ENCODE measurements at regions not wholly inside any gene's neighbourhood (a gene's known extent, or its start where the extent isn't known, plus 50 kb on each side); places are given as distances from the start of the nearest gene placed in this dataset.

DNA sequence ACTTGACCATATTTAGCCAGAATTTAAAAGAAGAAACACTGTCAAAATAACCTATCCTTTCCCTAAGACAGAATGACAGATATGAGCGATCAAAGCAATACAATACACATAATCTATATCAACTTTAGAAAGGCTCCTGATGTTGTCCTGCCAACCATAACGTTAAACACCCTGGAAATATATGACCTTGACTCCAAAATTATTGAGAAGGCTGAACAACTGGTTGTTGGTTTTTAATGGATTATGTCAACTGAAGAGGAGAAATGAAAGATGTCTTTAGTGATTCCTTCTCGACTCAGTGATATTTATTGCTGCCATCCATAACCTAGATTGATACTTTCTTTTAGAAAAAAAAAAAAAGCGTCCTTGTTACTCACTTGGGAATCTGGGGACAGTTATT lies 957.2 kb downstream of the SLITRK1 start:
- no peaks in the 10 kb centered on the region for H4K20me1 ChIP-seq (ENCODE audit: control insufficient read depth, insufficient read depth)
- no peaks in the 10 kb centered on the region for H3K27me3 ChIP-seq (replicated peaks in 1 of 2; ENCODE audit: control insufficient read depth in 2 of 2, insufficient read depth in 2 of 2, low read length in 1 of 2)
- no peak for ATAC-seq
- no peaks in the 10 kb centered on the region for H3K9me3 ChIP-seq (replicated peaks; ENCODE audit: control insufficient read depth, insufficient read depth, low read length)
- no peak overlapping the region for H3K27ac ChIP-seq (ENCODE audit: control insufficient read depth, insufficient read depth)
- CTCF ChIA-PET: no interaction called here
- H3K4me2 ChIP-seq (ENCODE audit: control insufficient read depth, insufficient read depth): no peak overlapping the region
- DNase-seq (ENCODE audit: low read depth, low spot score): no peak
- intact Hi-C loops (cut with micrococcal nuclease; ENCODE audit: unreplicated experiment) (no loop called here), in situ Hi-C loops (cut with MboI) (no loop called here)
- SMC1A ChIA-PET (ENCODE audit: uncharacterized antibody, unreplicated experiment): no interaction called here
- no peaks in the 10 kb centered on the region for H3K79me2 ChIP-seq (ENCODE audit: control insufficient read depth, insufficient read depth, low read length)
- no TSS peak for BruUV-seq (replicated peaks)
- no peak overlapping the region for H3K9ac ChIP-seq (ENCODE audit: control insufficient read depth, insufficient read depth, low read length)
- no peak overlapping the region for H3K4me3 ChIP-seq
- H3K4me1 ChIP-seq (ENCODE audit: control insufficient read depth, insufficient read depth, low read length): no peaks in the 10 kb centered on the region
- TF ChIP-seq POLR2AphosphoS2 (IDR thresholded peaks at IDR 0.05; ENCODE audit: low read depth, low read length) (no peak), SIN3A (IDR thresholded peaks at IDR 0.05; ENCODE audit: low read depth, low read length) (no peak), SRF (IDR thresholded peaks at IDR 0.05; ENCODE audit: low read depth in 2 of 2, low read length in 2 of 2) (no peak), LARP7 (IDR thresholded peaks at IDR 0.05) (no peak), EP300 (IDR thresholded peaks at IDR 0.05; ENCODE audit: borderline replicate concordance in 1 of 2, control insufficient read depth in 1 of 2, low read depth in 2 of 2, low read length in 2 of 2) (no peak), SREBF1 (IDR thresholded peaks at IDR 0.05; ENCODE audit: low read length) (no peak), TCF7 (IDR thresholded peaks at IDR 0.05; ENCODE audit: borderline replicate concordance) (no peak), HDAC2 (IDR thresholded peaks at IDR 0.05) (no peak), MEF2B (IDR thresholded peaks at IDR 0.05; ENCODE audit: partially characterized antibody, poor library complexity, severe bottlenecking) (no peak), FOXM1 (IDR thresholded peaks at IDR 0.05; ENCODE audit: low read depth, low read length) (no peak)
- TF ChIP-seq, protein P1, sequence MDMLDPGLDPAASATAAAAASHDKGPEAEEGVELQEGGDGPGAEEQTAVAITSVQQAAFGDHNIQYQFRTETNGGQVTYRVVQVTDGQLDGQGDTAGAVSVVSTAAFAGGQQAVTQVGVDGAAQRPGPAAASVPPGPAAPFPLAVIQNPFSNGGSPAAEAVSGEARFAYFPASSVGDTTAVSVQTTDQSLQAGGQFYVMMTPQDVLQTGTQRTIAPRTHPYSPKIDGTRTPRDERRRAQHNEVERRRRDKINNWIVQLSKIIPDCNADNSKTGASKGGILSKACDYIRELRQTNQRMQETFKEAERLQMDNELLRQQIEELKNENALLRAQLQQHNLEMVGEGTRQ (IDR thresholded peaks at IDR 0.05; ENCODE audit: borderline replicate concordance, low read depth, low read length): no peak
- TF ChIP-seq, protein P2, sequence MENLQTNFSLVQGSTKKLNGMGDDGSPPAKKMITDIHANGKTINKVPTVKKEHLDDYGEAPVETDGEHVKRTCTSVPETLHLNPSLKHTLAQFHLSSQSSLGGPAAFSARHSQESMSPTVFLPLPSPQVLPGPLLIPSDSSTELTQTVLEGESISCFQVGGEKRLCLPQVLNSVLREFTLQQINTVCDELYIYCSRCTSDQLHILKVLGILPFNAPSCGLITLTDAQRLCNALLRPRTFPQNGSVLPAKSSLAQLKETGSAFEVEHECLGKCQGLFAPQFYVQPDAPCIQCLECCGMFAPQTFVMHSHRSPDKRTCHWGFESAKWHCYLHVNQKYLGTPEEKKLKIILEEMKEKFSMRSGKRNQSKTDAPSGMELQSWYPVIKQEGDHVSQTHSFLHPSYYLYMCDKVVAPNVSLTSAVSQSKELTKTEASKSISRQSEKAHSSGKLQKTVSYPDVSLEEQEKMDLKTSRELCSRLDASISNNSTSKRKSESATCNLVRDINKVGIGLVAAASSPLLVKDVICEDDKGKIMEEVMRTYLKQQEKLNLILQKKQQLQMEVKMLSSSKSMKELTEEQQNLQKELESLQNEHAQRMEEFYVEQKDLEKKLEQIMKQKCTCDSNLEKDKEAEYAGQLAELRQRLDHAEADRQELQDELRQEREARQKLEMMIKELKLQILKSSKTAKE (IDR thresholded peaks at IDR 0.05; ENCODE audit: low read depth, poor library complexity, severe bottlenecking): no peak
- TF ChIP-seq, protein P3, sequence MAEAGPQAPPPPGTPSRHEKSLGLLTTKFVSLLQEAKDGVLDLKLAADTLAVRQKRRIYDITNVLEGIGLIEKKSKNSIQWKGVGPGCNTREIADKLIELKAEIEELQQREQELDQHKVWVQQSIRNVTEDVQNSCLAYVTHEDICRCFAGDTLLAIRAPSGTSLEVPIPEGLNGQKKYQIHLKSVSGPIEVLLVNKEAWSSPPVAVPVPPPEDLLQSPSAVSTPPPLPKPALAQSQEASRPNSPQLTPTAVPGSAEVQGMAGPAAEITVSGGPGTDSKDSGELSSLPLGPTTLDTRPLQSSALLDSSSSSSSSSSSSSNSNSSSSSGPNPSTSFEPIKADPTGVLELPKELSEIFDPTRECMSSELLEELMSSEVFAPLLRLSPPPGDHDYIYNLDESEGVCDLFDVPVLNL (IDR thresholded peaks at IDR 0.05; ENCODE audit: low read depth, low read length): no peak
- H2AFZ ChIP-seq (ENCODE audit: control insufficient read depth, low read depth, low read length): no peak overlapping the region
- FAIRE-seq: no peak
- POLR2A ChIA-PET: no interaction called here
- RAD21 ChIA-PET (ENCODE audit: unreplicated experiment): no interaction called here
- 0% methylated on average over 4 of the region's 4 CpGs for WGBS (ENCODE audit: insufficient coverage, insufficient replicate concordance, low lambda C conversion rate, missing lambda C conversion rate)
- no peaks in the 10 kb centered on the region for H3K36me3 ChIP-seq (ENCODE audit: control insufficient read depth in 2 of 2, insufficient read depth in 2 of 2, low read length in 1 of 2)

Measured in GM12878 (cell line).